ENCODE measurements at regions not wholly inside any gene's neighbourhood (a gene's known extent, or its start where the extent isn't known, plus 50 kb on each side); places are given as distances from the start of the nearest gene placed in this dataset.

GRCh38 chr4:100842856-100843255 lies 325.0 kb upstream of the EMCN start:
- DNase-seq (ENCODE audit: low spot score) = no peak

- DNase-seq (ENCODE audit: low spot score) = no peak
Measured at GRCh38 chr4:100841911-100842310, 324.1 kb upstream of the EMCN start.

- DNase-seq (ENCODE audit: low spot score) = no peak
Measured at GRCh38 chr4:100839712-100840111, 321.9 kb upstream of the EMCN start.

GRCh38 chr4:100838286-100838685 lies 320.5 kb upstream of the EMCN start:
- DNase-seq (ENCODE audit: low spot score) = no peak

- no peak for DNase-seq (ENCODE audit: low spot score)
Measured at GRCh38 chr4:100836929-100837328, 319.1 kb upstream of the EMCN start.

- no peak for DNase-seq (ENCODE audit: low spot score)
Measured at GRCh38 chr4:100834616-100835015, 316.8 kb upstream of the EMCN start.

GRCh38 chr4:100833906-100834305 lies 316.1 kb upstream of the EMCN start:
- DNase-seq (ENCODE audit: low spot score) = no peak

GRCh38 chr4:100828986-100829685 lies 311.3 kb upstream of the EMCN start:
- DNase-seq (ENCODE audit: low spot score) = no peak

GRCh38 chr4:100828364-100828763 lies 310.5 kb upstream of the EMCN start:
- no peak for DNase-seq (ENCODE audit: low spot score)

- no peak for DNase-seq (ENCODE audit: low spot score)
Measured at GRCh38 chr4:100827756-100828155, 309.9 kb upstream of the EMCN start.

GRCh38 chr4:100826808-100827548 lies 309.2 kb upstream of the EMCN start:
- no peak for DNase-seq (ENCODE audit: low spot score)

GRCh38 chr4:100826067-100826466 lies 308.2 kb upstream of the EMCN start:
- DNase-seq (ENCODE audit: low spot score) = no peak

- no peak for DNase-seq (ENCODE audit: low spot score)
Measured at GRCh38 chr4:100823993-100824323, 306.1 kb upstream of the EMCN start.

GRCh38 chr4:100823066-100823992 lies 305.5 kb upstream of the EMCN start:
- no peak for DNase-seq (ENCODE audit: low spot score)

GRCh38 chr4:100820249-100820648 lies 302.4 kb upstream of the EMCN start:
- DNase-seq (ENCODE audit: low spot score) = no peak

GRCh38 chr4:100819505-100819904 lies 301.7 kb upstream of the EMCN start:
- DNase-seq (ENCODE audit: low spot score) = no peak

- no peak for DNase-seq (ENCODE audit: low spot score)
Measured at GRCh38 chr4:100816436-100817045, 298.7 kb upstream of the EMCN start.

GRCh38 chr4:100811046-100811445 lies 293.2 kb upstream of the EMCN start:
- no peak for DNase-seq (ENCODE audit: low spot score)

GRCh38 chr4:100809506-100809905 lies 291.7 kb upstream of the EMCN start:
- no peak for DNase-seq (ENCODE audit: low spot score)

- DNase-seq (ENCODE audit: low spot score) = no peak
Measured at GRCh38 chr4:100806988-100807387, 289.2 kb upstream of the EMCN start.

GRCh38 chr4:100805538-100805937 lies 287.7 kb upstream of the EMCN start:
- DNase-seq (ENCODE audit: low spot score) = no peak
